Panc1 (cell line): ENCODE measurements at regions not wholly inside any gene's neighbourhood (a gene's known extent, or its start where the extent isn't known, plus 50 kb on each side); places are given as distances from the start of the nearest gene placed in this dataset.
"Not testable (repeated sequence)": the region's sequence is repeated elsewhere in the genome, so short reads cannot be mapped to it uniquely, and the experiment has no call there.

Source experiments
- TF ChIP-seq, protein P1 (sequence below), 2 experiments: IDR thresholded peaks; 2 replicates each; pipeline ENCODE4 v1.6.1; 2011 to 2012; ENCODE audit warnings: low read depth in 2 of 2, control low read depth in 1 of 2, low read length in 1 of 2, mild to moderate bottlenecking in 1 of 2, moderate library complexity in 1 of 2; ENCODE audit not compliant: insufficient read depth in 1 of 2
- TF ChIP-seq, protein P2 (sequence below): fragments of 450-650 bp; IDR thresholded peaks from 2 replicates; pipeline ENCODE4 v1.5.1; 2017; ENCODE audit warnings: mild to moderate bottlenecking

DNA sequence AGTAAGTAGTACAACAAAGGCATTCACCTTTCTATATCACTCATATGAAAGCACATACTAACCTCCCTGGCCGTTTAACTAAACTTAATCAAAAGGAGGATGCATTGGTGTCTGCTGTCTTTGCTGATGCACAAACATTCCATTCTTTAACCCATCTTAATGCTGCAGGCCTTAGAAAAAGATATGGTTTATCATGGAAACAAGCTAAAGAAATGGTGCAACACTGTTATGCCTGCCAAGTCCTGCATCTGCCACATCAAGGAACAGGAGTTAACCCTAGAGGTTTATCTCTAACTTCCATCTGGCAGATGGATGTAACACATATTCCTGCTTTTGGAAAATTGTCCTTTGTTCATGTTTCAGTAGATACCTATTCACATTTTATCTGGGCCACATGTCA, 296.5 kb upstream of the DKK2 start:
- TF ChIP-seq, protein P1, sequence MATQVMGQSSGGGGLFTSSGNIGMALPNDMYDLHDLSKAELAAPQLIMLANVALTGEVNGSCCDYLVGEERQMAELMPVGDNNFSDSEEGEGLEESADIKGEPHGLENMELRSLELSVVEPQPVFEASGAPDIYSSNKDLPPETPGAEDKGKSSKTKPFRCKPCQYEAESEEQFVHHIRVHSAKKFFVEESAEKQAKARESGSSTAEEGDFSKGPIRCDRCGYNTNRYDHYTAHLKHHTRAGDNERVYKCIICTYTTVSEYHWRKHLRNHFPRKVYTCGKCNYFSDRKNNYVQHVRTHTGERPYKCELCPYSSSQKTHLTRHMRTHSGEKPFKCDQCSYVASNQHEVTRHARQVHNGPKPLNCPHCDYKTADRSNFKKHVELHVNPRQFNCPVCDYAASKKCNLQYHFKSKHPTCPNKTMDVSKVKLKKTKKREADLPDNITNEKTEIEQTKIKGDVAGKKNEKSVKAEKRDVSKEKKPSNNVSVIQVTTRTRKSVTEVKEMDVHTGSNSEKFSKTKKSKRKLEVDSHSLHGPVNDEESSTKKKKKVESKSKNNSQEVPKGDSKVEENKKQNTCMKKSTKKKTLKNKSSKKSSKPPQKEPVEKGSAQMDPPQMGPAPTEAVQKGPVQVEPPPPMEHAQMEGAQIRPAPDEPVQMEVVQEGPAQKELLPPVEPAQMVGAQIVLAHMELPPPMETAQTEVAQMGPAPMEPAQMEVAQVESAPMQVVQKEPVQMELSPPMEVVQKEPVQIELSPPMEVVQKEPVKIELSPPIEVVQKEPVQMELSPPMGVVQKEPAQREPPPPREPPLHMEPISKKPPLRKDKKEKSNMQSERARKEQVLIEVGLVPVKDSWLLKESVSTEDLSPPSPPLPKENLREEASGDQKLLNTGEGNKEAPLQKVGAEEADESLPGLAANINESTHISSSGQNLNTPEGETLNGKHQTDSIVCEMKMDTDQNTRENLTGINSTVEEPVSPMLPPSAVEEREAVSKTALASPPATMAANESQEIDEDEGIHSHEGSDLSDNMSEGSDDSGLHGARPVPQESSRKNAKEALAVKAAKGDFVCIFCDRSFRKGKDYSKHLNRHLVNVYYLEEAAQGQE (IDR thresholded peaks at IDR 0.05; ENCODE audit: insufficient read depth in 1 of 2, low read depth in 2 of 2, low read length in 1 of 2) = not testable (repeated sequence)
- TF ChIP-seq, protein P2, sequence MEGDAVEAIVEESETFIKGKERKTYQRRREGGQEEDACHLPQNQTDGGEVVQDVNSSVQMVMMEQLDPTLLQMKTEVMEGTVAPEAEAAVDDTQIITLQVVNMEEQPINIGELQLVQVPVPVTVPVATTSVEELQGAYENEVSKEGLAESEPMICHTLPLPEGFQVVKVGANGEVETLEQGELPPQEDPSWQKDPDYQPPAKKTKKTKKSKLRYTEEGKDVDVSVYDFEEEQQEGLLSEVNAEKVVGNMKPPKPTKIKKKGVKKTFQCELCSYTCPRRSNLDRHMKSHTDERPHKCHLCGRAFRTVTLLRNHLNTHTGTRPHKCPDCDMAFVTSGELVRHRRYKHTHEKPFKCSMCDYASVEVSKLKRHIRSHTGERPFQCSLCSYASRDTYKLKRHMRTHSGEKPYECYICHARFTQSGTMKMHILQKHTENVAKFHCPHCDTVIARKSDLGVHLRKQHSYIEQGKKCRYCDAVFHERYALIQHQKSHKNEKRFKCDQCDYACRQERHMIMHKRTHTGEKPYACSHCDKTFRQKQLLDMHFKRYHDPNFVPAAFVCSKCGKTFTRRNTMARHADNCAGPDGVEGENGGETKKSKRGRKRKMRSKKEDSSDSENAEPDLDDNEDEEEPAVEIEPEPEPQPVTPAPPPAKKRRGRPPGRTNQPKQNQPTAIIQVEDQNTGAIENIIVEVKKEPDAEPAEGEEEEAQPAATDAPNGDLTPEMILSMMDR = not testable (repeated sequence)
